CD8-positive, alpha-beta memory T cell (primary cell): ENCODE measurements at regions not wholly inside any gene's neighbourhood (a gene's known extent, or its start where the extent isn't known, plus 50 kb on each side); places are given as distances from the start of the nearest gene placed in this dataset.
"Not testable (repeated sequence)": the region's sequence is repeated elsewhere in the genome, so short reads cannot be mapped to it uniquely, and the experiment has no call there.

Source experiments
- CTCF ChIA-PET: fragments of 350-600 bp; sonication (Branson Sonifier 250); formaldehyde crosslinking; loops from one replicate; lab custom pipeline; 2021; ENCODE audit warnings: antibody characterized with exemption; lab: Charles Lee
- POLR2A ChIA-PET: fragments of 350-600 bp; sonication (Branson Sonifier 250); formaldehyde crosslinking; loops from one replicate; lab custom pipeline; 2021; ENCODE audit warnings: antibody characterized with exemption; lab: Charles Lee
- DNase-seq, 5 donors: peaks; one replicate each; pipeline versions ENCODE4 v3.0.0 to v3.0.0-alpha.2; 2020 to 2022; ENCODE audit warnings: mixed read lengths in 1 of 5
- H3K27ac ChIP-seq: one replicate; pipeline ENCODE4 v1.7.0; 2013; ENCODE audit warnings: low read depth, mild to moderate bottlenecking, low read length, moderate library complexity
- H3K27me3 ChIP-seq: 2 replicates; pipeline ENCODE4 v1.7.0; 2013; ENCODE audit warnings: low read length, mild to moderate bottlenecking; ENCODE audit not compliant: insufficient read depth, poor library complexity, severe bottlenecking
- H3K36me3 ChIP-seq: 2 replicates; pipeline ENCODE4 v1.7.0; 2013; ENCODE audit warnings: mild to moderate bottlenecking, low read length, moderate library complexity; ENCODE audit not compliant: insufficient read depth
- H3K4me1 ChIP-seq: 2 replicates; pipeline ENCODE4 v1.7.0; 2013; ENCODE audit warnings: mild to moderate bottlenecking, low read length, moderate library complexity; ENCODE audit not compliant: insufficient read depth
- H3K4me3 ChIP-seq: 2 replicates; pipeline ENCODE4 v1.7.0; 2013; ENCODE audit warnings: mild to moderate bottlenecking, low read length
- H3K9me3 ChIP-seq: 2 replicates; pipeline ENCODE4 v1.7.0; 2013; ENCODE audit warnings: mild to moderate bottlenecking, low read length
- H3K27ac Mint-ChIP-seq, 8 donors: one replicate each; pipeline ENCODE4 v1.8.0; 2020 to 2021; ENCODE audit warnings: mixed read lengths in 8 of 8, mild to moderate bottlenecking in 6 of 8, inconsistent platforms in 3 of 8, moderate library complexity in 3 of 8
- H3K27me3 Mint-ChIP-seq, 2 donors: one replicate each; pipeline ENCODE4 v1.8.0; 2020 to 2021; ENCODE audit warnings: mixed read lengths in 2 of 2, mild to moderate bottlenecking in 1 of 2, moderate library complexity in 1 of 2
- H3K36me3 Mint-ChIP-seq, 3 donors: one replicate each; pipeline ENCODE4 v1.8.0; 2020 to 2021; ENCODE audit warnings: mixed read lengths in 3 of 3, inconsistent platforms in 1 of 3, mild to moderate bottlenecking in 1 of 3
- H3K4me1 Mint-ChIP-seq, 3 donors: one replicate each; pipeline ENCODE4 v1.8.0; 2020 to 2021; ENCODE audit warnings: mixed read lengths in 3 of 3, inconsistent platforms in 1 of 3, mild to moderate bottlenecking in 1 of 3
- H3K4me3 Mint-ChIP-seq, 7 donors: one replicate each; pipeline ENCODE4 v1.8.0; 2020 to 2021; ENCODE audit warnings: mixed read lengths in 7 of 7, mild to moderate bottlenecking in 6 of 7, moderate library complexity in 4 of 7, inconsistent platforms in 2 of 7
- H3K9me3 Mint-ChIP-seq, 5 donors: one replicate each; pipeline ENCODE4 v1.8.0; 2020 to 2022; ENCODE audit warnings: mixed read lengths in 5 of 5, mild to moderate bottlenecking in 3 of 5, moderate library complexity in 2 of 5, inconsistent platforms in 1 of 5

DNA sequence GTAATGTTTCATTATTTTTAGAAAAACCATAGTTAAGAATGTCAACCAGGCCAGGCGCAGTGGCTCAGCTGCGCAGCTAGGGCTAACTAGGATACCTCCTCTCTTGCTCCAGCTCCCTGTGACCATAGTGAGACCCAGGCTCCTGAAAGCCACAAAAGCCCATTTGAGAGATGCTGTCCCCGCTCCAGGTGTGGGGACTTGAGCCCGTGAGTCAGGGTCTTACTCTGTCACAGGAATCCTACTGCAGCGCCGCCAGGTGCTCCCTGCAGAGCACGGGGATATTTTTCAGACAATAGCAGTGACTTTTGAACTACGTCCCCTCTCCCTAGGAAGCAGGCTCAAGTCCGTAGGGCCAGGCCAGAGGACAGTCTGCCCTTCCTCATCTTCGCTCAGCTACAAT is 75.6 kb upstream of the NRBF2 start:
- no peaks in the 10 kb centered on the region for H3K27me3 ChIP-seq
- no peak for DNase-seq
- CTCF ChIA-PET = no interaction called here
- no peak overlapping the region for H3K27ac Mint-ChIP-seq
- no peaks in the 10 kb centered on the region for H3K4me1 Mint-ChIP-seq
- no peaks in the 10 kb centered on the region for H3K9me3 ChIP-seq
- H3K36me3 ChIP-seq = no peaks in the 10 kb centered on the region
- H3K4me3 Mint-ChIP-seq = no peak overlapping the region
- no peaks in the 10 kb centered on the region for H3K9me3 Mint-ChIP-seq
- no peaks in the 10 kb centered on the region for H3K36me3 Mint-ChIP-seq
- H3K4me3 ChIP-seq = no peak overlapping the region
- no peaks in the 10 kb centered on the region for H3K4me1 ChIP-seq
- POLR2A ChIA-PET = no interaction called here
- H3K27ac ChIP-seq = no peak overlapping the region
- peaks cover 3 to 20% of the 10 kb centered on the region in 2 donors for H3K27me3 Mint-ChIP-seq

DNA sequence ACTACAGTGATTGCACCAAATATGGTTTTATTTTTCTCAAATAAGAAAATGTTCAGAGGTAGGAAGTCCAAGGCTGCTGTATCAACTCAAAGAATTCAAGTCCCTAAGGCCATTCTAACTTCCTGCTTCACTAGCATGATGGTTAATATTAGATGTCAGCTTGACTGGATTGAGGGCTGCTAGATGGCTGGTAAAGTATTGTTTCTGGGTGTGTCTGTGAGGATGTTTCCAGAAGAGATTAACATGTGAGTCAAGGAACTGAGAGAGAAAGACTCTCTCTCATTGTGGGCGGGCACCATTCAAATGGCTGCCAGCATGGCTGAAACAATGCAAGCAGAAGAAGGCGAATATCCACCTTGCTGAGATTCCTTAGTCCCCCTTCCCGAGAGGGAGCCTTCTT is 77.4 kb upstream of the NRBF2 start:
- Histone ChIP-seq H3K27me3 (no peaks in the 10 kb centered on the region), H3K4me1 (no peaks in the 10 kb centered on the region), H3K27ac (no peak overlapping the region), H3K9me3 (no peaks in the 10 kb centered on the region), H3K4me3 (no peak overlapping the region), H3K36me3 (no peaks in the 10 kb centered on the region)
- ChIA-PET CTCF (no interaction called here), POLR2A (no interaction called here)
- H3K4me3 Mint-ChIP-seq = no peak overlapping the region
- H3K27ac Mint-ChIP-seq = no peak overlapping the region
- H3K4me1 Mint-ChIP-seq = no peaks in the 10 kb centered on the region
- peaks cover 8 to 27% of the 10 kb centered on the region in 2 donors for H3K27me3 Mint-ChIP-seq
- H3K36me3 Mint-ChIP-seq = no peaks in the 10 kb centered on the region
- no peak for DNase-seq
- no peaks in the 10 kb centered on the region for H3K9me3 Mint-ChIP-seq

DNA sequence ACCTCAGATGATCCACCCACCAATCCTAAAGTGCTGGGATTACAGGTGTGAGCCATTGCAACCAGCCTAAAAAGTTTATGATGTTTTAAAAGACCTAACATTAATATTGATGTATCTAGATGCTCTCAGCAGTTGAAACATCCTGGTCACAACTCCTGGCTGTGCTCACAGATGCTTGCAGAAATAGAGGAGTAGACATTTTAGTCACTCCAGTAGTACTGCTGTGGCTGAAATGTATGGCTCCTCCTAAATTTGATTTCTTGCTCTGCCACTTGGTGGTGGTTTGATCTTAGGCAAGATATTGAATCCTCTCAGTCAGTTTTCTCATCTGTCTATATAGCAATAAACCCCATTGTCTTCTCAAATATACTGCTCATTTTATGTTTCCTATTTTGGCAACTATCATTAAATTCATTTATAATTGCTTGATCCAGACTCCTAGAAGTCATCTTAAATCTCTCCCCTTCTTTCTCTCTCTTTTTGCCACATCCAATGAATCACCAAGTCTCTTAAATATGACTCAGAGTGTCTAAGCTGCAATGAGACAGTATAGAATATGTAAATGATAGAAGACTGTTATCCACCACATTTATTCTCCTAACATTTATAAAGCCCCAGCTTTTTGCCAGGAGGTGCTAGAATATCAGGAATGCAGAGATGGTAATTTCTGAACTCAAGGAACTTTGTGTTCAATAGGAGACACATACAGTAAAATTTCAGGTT is 78.1 kb upstream of the NRBF2 start:
- POLR2A ChIA-PET = no interaction called here
- no peak for DNase-seq
- Mint-ChIP-seq H3K9me3 (no peaks in the 10 kb centered on the region), H3K27ac (peak overlapping the region in 1 of 8 donors; percentile 54), H3K4me1 (no peaks in the 10 kb centered on the region), H3K36me3 (no peaks in the 10 kb centered on the region), H3K4me3 (no peak overlapping the region), H3K27me3 (peaks cover 10 to 28% of the 10 kb centered on the region in 2 donors)
- Histone ChIP-seq H3K4me1 (no peaks in the 10 kb centered on the region), H3K27me3 (no peaks in the 10 kb centered on the region), H3K36me3 (no peaks in the 10 kb centered on the region), H3K27ac (no peak overlapping the region), H3K4me3 (no peak overlapping the region), H3K9me3 (no peaks in the 10 kb centered on the region)
- CTCF ChIA-PET = no interaction called here

DNA sequence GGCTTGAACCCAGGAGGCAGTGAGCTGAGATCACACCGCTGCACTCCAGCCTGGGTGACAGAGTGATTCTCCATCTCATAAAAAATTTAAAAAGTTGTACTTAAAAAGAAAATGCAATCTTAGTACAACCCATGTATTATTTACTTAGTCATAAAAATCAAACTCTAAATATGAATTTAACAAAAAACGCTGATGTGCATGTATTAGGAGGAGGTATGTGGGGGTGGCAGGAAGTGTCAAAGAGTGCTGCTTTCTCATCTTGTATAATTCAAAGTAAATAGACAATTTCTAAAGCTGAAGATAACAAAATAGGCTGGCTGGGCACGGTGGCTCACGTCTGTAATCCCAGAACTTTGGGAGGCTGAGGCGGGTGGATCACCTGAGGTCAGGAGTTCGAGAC is 81.0 kb upstream of the NRBF2 start:
- Histone ChIP-seq H3K4me1 (no peaks in the 10 kb centered on the region), H3K9me3 (no peaks in the 10 kb centered on the region), H3K27ac (no peak overlapping the region), H3K4me3 (no peak overlapping the region), H3K27me3 (no peaks in the 10 kb centered on the region), H3K36me3 (no peaks in the 10 kb centered on the region)
- no peak overlapping the region for H3K4me3 Mint-ChIP-seq
- POLR2A ChIA-PET = no interaction called here
- CTCF ChIA-PET = no interaction called here
- H3K27me3 Mint-ChIP-seq = peaks cover 22 to 42% of the 10 kb centered on the region in 2 donors
- no peaks in the 10 kb centered on the region for H3K36me3 Mint-ChIP-seq
- H3K4me1 Mint-ChIP-seq = no peaks in the 10 kb centered on the region
- no peaks in the 10 kb centered on the region for H3K9me3 Mint-ChIP-seq
- DNase-seq = no peak
- H3K27ac Mint-ChIP-seq = no peak overlapping the region

DNA sequence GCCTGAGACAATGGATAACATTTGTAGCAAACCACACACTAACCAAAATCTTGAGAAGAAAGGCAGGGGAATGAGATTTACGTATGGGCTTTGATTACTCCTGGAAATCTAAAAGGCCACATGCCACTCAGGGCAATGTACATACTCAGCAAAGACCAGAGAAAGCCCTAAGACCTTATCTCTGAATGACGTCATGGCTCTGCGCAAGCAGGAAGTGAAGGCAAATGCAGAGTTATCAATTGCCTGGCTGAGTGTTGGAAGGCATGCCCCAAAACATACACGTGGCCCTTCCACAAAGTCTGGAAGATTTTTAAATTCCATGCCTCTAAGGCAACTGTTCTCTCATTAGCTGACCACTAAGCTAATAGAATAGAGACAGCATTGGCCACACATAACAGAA is 90.9 kb upstream of the NRBF2 start:
- Mint-ChIP-seq H3K36me3 (peaks cover 0 to 6% (median 0%) of the 10 kb centered on the region in 3 donors), H3K4me1 (no peaks in the 10 kb centered on the region)
- POLR2A ChIA-PET = no interaction called here

DNA sequence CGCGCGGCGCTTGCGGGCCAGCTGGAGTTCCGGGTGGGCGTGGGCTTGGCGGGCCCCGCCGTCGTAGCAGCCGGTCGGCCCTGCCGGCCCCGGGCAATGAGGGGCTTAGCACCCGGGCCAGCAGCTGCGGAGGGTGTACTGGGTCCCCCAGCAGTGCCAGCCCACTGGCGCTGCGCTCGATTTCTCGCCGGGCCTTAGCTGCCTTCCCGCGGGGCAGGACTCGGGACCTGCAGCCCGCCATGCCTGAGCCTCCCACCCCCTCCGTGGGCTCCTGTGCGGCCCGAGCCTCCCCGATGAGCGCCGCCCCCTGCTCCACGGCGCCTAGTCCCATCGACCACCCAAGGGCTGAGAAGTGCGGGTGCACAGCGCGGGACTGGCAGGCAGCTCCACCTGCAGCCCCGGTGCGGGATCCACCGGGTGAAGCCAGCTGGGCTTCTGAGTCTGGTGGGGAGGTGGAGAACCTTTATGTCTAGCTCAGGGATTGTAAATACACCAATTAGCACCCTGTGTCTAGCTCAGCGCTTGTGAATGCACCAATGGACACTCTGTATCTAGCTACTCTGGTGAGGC is 99.4 kb upstream of the NRBF2 start:
- H3K27ac ChIP-seq, POLR2A ChIA-PET, H3K36me3 ChIP-seq, H3K4me3 ChIP-seq, H3K4me1 ChIP-seq, H3K27me3 Mint-ChIP-seq, H3K27me3 ChIP-seq, H3K4me3 Mint-ChIP-seq, CTCF ChIA-PET, H3K9me3 ChIP-seq, H3K4me1 Mint-ChIP-seq, H3K27ac Mint-ChIP-seq, H3K36me3 Mint-ChIP-seq, DNase-seq: not testable (repeated sequence)
- peaks cover 3 to 14% (median 8%) of the 10 kb centered on the region in 5 donors for H3K9me3 Mint-ChIP-seq

More for the DNA sequence above, 90.9 kb upstream of the NRBF2 start:
- Histone ChIP-seq H3K27ac (no peak overlapping the region), H3K9me3 (no peaks in the 10 kb centered on the region), H3K36me3 (no peaks in the 10 kb centered on the region), H3K4me3 (no peak overlapping the region), H3K4me1 (no peaks in the 10 kb centered on the region), H3K27me3 (peaks cover 6% of the 10 kb centered on the region)
- CTCF ChIA-PET = no interaction called here
- H3K27ac Mint-ChIP-seq = no peak overlapping the region
- DNase-seq = no peak
- peaks cover 1 to 34% (median 26%) of the 10 kb centered on the region in 5 donors for H3K9me3 Mint-ChIP-seq
- H3K4me3 Mint-ChIP-seq = no peak overlapping the region
- peaks cover 16 to 55% of the 10 kb centered on the region in 2 donors for H3K27me3 Mint-ChIP-seq

DNA sequence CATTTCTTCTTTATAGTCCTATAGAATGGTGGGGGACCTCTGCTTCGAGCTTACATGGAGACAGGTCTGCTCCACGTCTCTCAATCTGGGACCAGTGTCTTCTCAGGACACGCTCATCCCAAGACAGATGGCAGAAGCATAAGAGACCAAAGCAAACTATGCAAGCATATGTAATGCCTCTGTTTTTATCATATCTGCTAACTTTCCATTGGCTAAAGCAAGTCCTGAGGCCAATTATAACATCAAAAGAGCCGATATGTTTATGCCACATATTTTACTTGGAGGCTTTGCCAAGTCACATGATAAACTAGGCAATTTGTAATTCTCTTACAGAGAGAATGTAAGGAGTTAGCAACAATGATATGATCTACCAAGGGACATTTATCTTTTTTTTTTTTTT is 102.6 kb upstream of the NRBF2 start:
- no peak overlapping the region for H3K27ac Mint-ChIP-seq
- H3K4me1 ChIP-seq = no peaks in the 10 kb centered on the region
- peaks cover 0 to 4% (median 0%) of the 10 kb centered on the region in 5 donors for H3K9me3 Mint-ChIP-seq
- ChIA-PET CTCF (no interaction called here), POLR2A (no interaction called here)
- no peaks in the 10 kb centered on the region for H3K4me1 Mint-ChIP-seq
- no peak overlapping the region for H3K4me3 Mint-ChIP-seq
- H3K36me3 Mint-ChIP-seq = no peaks in the 10 kb centered on the region
- no peak overlapping the region for H3K27ac ChIP-seq
- DNase-seq = no peak
- H3K27me3 ChIP-seq = peaks cover 2% of the 10 kb centered on the region
- peaks cover 0 to 5% of the 10 kb centered on the region in 2 donors for H3K27me3 Mint-ChIP-seq
- H3K9me3 ChIP-seq = no peaks in the 10 kb centered on the region
- H3K4me3 ChIP-seq = no peak overlapping the region
- H3K36me3 ChIP-seq = no peaks in the 10 kb centered on the region

DNA sequence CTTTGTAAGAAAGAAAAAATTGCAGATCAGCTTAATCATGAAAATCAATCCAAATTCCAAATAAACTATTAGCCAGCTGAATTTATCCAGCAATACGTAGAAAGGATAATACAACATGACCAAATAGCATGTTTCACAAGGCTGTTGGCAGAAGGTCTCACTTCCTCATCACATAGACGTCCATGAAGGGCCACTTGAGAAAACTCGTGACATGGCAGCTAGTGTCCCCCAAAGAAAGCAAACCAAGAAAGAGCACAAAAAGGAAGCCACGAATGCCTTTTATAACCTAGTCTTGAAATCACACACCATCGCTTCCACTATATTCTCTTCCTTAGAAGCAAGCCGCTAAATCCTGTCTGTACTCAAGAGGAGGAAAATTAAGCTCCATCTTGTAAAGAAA is 105.6 kb upstream of the NRBF2 start:
- ChIA-PET POLR2A (no interaction called here), CTCF (no interaction called here)
- no peak for DNase-seq
- H3K36me3 ChIP-seq = no peaks in the 10 kb centered on the region
- no peak overlapping the region for H3K27ac ChIP-seq
- Mint-ChIP-seq H3K27me3 (peaks cover 2 to 13% of the 10 kb centered on the region in 2 donors), H3K9me3 (no peaks in the 10 kb centered on the region), H3K27ac (no peak overlapping the region), H3K36me3 (no peaks in the 10 kb centered on the region), H3K4me3 (no peak overlapping the region), H3K4me1 (no peaks in the 10 kb centered on the region)
- no peaks in the 10 kb centered on the region for H3K4me1 ChIP-seq
- H3K4me3 ChIP-seq = no peak overlapping the region
- peaks cover 2% of the 10 kb centered on the region for H3K27me3 ChIP-seq
- H3K9me3 ChIP-seq = no peaks in the 10 kb centered on the region
